ENCODE measurements at regions not wholly inside any gene's neighbourhood (a gene's known extent, or its start where the extent isn't known, plus 50 kb on each side); places are given as distances from the start of the nearest gene placed in this dataset.

DNA sequence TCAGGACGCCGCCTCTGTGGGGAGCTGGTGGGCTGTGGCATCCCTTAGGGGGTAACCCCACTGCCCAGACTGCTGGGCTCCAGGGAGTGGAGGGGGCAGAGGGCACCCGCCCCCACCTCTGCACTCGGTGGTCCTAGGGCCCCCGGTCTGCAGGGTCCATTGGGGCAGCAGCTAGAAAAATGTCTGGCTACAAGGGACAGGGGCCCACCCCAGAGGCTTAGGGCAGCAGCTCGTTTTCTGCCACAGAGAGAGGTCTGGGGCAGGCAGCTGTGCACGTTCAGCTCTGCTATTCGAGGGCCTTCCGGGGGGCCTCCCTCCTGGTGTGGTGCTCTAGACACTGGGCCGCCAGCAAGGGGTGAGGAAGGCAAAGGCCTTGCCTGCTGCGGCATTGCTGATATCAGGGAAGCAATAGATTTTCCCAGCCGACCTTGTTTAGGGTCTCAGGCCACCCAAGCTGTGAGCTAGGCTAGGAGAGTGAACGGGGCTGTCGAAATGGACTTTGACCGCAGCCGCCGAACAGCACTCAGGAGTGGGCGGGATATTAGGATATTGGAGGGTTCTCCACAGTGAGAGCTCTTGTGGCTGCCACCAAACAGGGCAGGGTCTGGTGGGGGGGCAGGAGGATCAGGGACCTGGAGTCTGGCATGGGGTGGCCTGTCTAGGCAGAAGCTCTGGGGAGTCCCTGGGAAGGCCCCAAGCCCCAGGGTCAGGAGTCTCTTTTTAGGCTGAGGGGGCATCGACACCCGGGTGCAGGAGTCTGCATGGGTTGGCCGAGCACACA lies 61.4 kb upstream of the KLF13 start:
- TF ChIP-seq, protein P1, sequence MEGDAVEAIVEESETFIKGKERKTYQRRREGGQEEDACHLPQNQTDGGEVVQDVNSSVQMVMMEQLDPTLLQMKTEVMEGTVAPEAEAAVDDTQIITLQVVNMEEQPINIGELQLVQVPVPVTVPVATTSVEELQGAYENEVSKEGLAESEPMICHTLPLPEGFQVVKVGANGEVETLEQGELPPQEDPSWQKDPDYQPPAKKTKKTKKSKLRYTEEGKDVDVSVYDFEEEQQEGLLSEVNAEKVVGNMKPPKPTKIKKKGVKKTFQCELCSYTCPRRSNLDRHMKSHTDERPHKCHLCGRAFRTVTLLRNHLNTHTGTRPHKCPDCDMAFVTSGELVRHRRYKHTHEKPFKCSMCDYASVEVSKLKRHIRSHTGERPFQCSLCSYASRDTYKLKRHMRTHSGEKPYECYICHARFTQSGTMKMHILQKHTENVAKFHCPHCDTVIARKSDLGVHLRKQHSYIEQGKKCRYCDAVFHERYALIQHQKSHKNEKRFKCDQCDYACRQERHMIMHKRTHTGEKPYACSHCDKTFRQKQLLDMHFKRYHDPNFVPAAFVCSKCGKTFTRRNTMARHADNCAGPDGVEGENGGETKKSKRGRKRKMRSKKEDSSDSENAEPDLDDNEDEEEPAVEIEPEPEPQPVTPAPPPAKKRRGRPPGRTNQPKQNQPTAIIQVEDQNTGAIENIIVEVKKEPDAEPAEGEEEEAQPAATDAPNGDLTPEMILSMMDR (IDR thresholded peaks at IDR 0.05), result no peak
- TF ChIP-seq POLR2A (IDR thresholded peaks at IDR 0.05), result no peak
- no peak for TF ChIP-seq POLR2AphosphoS5 (IDR thresholded peaks at IDR 0.05)
- no peak for TF ChIP-seq EP300 (IDR thresholded peaks at IDR 0.05)

All from sigmoid colon (tissue), 4 donors.